ENCODE measurements at regions not wholly inside any gene's neighbourhood (a gene's known extent, or its start where the extent isn't known, plus 50 kb on each side); places are given as distances from the start of the nearest gene placed in this dataset.

DNA sequence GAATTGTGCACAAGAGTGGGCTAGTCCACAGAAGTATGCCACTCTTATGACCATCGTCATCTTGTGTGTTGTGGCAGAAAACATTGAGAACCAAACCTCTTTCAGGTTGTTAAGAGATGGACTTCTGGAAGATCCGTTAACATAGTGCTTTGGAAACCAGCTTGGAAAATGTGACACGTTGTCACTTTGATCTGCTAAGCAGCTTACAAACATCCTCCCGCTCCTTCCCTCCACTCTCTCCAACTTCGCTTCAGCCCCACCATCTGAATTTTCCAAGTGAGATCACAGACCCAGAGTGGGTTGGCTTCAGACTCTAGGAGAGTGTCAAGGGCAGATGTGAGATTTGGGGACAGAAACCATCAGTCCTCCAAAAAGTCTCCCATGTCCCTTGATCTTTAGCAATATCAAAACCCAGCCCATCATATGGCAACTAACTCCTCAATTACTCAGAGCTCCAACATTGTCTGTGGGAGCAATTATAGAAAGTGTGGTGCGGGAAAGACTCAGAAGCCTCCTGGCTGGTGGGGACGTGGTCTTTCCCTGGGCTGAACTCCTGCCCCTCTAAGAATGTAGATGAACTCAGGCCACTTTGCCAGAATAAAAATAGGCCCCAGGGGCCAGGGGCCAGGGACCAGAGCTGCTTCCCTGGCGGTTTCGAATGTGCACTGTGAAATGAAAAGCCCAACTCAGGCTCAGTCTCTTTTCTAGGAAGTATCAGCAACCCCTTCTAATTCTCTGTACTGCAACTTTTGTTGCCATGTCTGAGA lies 129.5 kb downstream of the SLC38A6 start:
- Histone ChIP-seq H3K27me3 (ENCODE audit: control insufficient read depth in 1 of 2, insufficient read depth in 2 of 2, low read length in 2 of 2) (no peaks in the 10 kb centered on the region), H3K9me3 (ENCODE audit: low read length) (no peaks in the 10 kb centered on the region), H3K9ac (ENCODE audit: low read length) (no peak overlapping the region), H3K36me3 (ENCODE audit: insufficient read depth, low read length) (no peaks in the 10 kb centered on the region), H3K4me3 (ENCODE audit: low read depth in 1 of 2, low read length in 2 of 2) (no peak overlapping the region), H3K4me1 (ENCODE audit: insufficient read depth, low read length) (no peaks in the 10 kb centered on the region), H3K27ac (ENCODE audit: low read depth, low read length) (no peak overlapping the region)

DNA sequence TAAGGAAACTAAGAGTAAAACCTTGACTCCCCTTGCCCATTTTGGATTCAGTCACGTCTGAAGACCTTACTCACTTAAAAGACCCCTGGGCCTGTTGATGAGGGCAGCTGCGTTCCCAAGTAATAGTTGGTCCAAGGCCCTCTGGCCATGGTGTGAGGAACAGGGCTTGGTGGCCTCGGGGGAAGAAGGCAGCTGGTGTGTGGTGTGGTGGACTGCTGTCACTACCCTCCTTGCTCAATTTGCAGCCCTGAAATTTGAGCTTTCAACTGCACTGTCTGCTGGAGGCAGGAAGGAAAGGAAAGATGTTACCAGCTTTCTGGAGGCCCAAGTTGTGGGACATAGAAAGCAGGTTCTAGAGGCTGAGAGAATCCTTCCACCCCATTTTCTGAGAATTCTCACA lies 128.2 kb downstream of the SLC38A6 start:
- Histone ChIP-seq H3K9me3 (ENCODE audit: low read length) (no peaks in the 10 kb centered on the region), H3K9ac (ENCODE audit: low read length) (no peak overlapping the region), H3K4me3 (ENCODE audit: low read depth in 1 of 2, low read length in 2 of 2) (no peak overlapping the region), H3K36me3 (ENCODE audit: insufficient read depth, low read length) (no peaks in the 10 kb centered on the region), H3K27me3 (ENCODE audit: control insufficient read depth in 1 of 2, insufficient read depth in 2 of 2, low read length in 2 of 2) (no peaks in the 10 kb centered on the region), H3K4me1 (ENCODE audit: insufficient read depth, low read length) (peaks cover 2% of the 10 kb centered on the region), H3K27ac (ENCODE audit: low read depth, low read length) (no peak overlapping the region)

DNA sequence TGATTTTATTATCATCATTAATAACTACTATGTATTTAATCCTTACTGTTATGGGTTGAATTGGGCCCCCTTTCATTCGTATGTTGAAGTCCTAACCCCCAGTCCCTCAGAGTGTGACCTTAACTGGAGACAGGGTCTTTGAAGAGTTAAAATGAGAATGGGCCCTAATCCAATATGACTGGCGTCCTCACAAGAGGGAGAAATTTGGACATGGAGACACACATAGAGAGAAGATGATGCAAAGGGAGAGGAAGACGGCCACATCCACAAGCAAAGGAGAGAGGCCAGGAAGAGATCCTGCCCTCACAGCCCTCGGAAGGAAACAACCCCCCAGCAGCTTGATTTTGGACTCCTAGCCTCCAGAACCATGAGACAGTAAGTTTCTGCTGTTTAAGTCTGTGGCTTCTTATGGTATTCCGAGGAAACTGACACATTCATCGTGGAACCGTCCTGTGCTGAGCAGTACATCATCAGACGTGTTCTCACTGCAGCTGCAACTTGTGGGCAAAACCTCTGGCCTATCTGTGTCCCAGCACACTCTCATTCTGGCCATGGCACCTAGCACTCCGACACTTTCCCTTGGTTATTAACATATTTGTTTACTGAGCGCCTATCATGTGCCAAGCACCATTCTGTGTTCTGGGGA lies 127.6 kb downstream of the SLC38A6 start:
- H3K4me1 ChIP-seq (ENCODE audit: insufficient read depth, low read length) = peaks cover 9% of the 10 kb centered on the region

DNA sequence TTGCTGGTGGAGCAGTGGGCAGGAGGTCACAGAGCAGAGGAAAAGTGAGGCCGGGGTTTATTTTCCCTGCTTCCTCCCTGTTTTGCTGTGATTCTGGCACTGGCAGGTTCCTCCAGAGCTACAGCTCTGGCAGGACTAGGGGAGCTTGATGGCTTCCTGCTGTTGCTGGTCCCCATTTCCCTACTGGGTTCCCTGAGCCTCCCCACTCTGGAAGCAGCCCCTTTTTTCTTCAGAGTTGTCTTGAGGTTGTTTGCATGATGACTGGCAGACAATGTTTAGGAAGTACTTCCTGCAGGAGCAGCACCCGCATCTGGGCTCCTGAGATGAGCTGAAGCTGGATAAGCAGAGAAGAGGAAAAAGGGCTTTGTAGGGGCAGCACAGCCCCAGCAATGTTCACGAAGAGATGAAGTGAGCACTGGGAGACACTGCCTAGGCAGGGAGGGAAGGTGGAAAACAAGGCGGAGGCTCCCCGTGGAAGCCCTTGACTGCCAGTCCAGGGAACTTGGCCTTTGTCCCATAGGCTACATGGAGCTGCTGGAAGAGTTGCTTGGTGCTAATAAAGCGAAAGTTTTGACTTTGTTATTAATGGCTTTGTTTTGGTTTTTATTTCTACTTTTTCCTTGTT lies 126.9 kb downstream of the SLC38A6 start:
- no peak overlapping the region for H3K4me3 ChIP-seq (ENCODE audit: low read depth in 1 of 2, low read length in 2 of 2)
- H3K27ac ChIP-seq (ENCODE audit: low read depth, low read length) = no peak overlapping the region
- H3K9me3 ChIP-seq (ENCODE audit: low read length) = no peaks in the 10 kb centered on the region
- H3K27me3 ChIP-seq (ENCODE audit: control insufficient read depth in 1 of 2, insufficient read depth in 2 of 2, low read length in 2 of 2) = no peaks in the 10 kb centered on the region
- peaks cover 15% of the 10 kb centered on the region for H3K4me1 ChIP-seq (ENCODE audit: insufficient read depth, low read length)
- H3K36me3 ChIP-seq (ENCODE audit: insufficient read depth, low read length) = no peaks in the 10 kb centered on the region
- no peak overlapping the region for H3K9ac ChIP-seq (ENCODE audit: low read length)

More for the DNA sequence above, 127.6 kb downstream of the SLC38A6 start:
- Histone ChIP-seq H3K4me3 (ENCODE audit: low read depth in 1 of 2, low read length in 2 of 2) (no peak overlapping the region), H3K27me3 (ENCODE audit: control insufficient read depth in 1 of 2, insufficient read depth in 2 of 2, low read length in 2 of 2) (no peaks in the 10 kb centered on the region), H3K36me3 (ENCODE audit: insufficient read depth, low read length) (no peaks in the 10 kb centered on the region), H3K9ac (ENCODE audit: low read length) (no peak overlapping the region), H3K9me3 (ENCODE audit: low read length) (no peaks in the 10 kb centered on the region), H3K27ac (ENCODE audit: low read depth, low read length) (no peak overlapping the region)

DNA sequence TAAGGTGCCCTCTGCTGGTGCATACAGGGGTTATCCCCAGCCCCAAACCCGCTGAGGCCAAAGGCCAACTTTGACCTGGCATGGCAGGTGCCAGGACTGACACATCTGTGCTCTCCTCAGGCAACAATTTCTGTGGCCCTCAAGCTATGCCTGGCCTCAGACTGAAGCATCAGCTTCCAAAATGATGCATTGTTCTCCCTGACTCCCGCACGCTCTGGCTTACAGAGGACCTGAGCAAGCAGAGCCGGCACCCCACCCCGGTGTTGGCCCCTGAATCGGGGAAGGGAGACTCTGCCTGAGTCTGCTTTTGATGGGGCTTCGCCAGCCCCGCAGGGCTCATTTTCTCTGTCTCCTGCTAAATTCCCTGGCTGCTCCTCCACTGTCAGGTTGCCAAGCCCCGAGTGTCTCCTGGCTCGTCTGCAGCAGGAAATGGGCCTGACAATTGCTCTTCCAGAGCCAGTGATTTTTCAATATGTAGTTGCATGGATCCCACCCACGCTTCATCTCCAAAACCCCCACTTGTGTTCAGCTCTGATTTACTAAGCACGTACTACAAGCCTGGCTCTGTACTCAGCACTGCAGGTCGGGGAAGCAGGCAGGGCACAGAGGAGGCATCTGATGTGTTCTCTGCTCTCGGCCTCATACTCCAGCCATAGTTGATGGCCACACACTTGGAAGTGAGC lies 126.1 kb downstream of the SLC38A6 start:
- Histone ChIP-seq H3K36me3 (ENCODE audit: insufficient read depth, low read length) (no peaks in the 10 kb centered on the region), H3K27me3 (ENCODE audit: control insufficient read depth in 1 of 2, insufficient read depth in 2 of 2, low read length in 2 of 2) (no peaks in the 10 kb centered on the region), H3K9me3 (ENCODE audit: low read length) (no peaks in the 10 kb centered on the region), H3K27ac (ENCODE audit: low read depth, low read length) (no peak overlapping the region), H3K9ac (ENCODE audit: low read length) (no peak overlapping the region), H3K4me3 (ENCODE audit: low read depth in 1 of 2, low read length in 2 of 2) (no peak overlapping the region), H3K4me1 (ENCODE audit: insufficient read depth, low read length) (peaks cover 24% of the 10 kb centered on the region)

DNA sequence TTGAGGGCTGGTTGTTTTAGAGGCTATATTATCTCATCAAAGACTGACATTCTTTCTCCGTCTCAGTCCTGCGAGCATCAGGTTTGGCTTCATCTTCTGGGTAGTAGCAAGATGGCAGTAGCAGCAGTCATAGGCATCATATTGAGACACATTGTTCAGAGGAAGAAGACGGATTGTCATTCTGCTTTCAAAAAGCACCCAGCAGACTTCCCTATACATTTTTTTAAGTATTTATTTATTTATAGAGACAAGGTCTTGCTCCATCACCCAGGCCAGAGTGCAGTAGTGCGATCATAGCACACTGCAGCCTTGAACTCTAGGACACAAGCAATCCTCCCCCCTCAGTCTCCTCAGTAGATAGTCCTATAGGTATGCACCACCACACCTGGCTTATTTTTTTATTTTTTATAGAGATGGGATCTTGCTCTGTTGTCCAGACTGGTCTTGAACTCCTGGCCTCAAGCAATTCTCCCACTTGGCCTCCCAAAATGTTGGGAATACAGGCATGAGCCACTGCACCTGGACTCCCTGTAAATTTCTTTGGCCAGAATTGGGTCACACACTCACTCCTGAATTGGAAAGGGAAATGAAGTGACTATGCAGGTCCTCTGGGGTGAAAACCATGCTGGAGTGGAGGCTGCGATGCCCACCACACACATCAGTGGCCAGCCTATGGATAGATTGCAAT lies 125.4 kb downstream of the SLC38A6 start:
- H3K36me3 ChIP-seq (ENCODE audit: insufficient read depth, low read length) = no peaks in the 10 kb centered on the region
- no peaks in the 10 kb centered on the region for H3K9me3 ChIP-seq (ENCODE audit: low read length)
- no peaks in the 10 kb centered on the region for H3K27me3 ChIP-seq (ENCODE audit: control insufficient read depth in 1 of 2, insufficient read depth in 2 of 2, low read length in 2 of 2)
- peaks cover 30% of the 10 kb centered on the region for H3K4me1 ChIP-seq (ENCODE audit: insufficient read depth, low read length)
- H3K27ac ChIP-seq (ENCODE audit: low read depth, low read length) = no peak overlapping the region
- H3K9ac ChIP-seq (ENCODE audit: low read length) = no peak overlapping the region
- H3K4me3 ChIP-seq (ENCODE audit: low read depth in 1 of 2, low read length in 2 of 2) = no peak overlapping the region

DNA sequence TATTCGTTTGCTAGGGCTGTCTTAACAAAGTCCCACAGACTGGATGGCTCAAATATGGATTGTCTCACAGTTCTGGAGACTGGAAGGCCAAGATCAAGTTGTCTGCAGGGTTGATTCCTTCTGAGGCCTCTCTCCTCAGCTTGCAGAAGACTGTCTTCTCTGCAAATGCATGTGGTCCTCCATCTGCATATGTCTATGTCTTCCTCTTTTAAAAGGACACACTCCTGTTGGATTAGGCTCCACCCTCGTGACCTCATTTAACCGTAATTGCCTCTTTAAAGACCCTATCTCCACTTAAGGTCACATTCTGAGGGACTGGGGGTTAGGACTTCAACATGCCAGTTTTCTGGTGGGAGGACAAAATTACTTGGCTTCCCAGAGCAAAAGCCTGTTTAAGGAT lies 123.3 kb downstream of the SLC38A6 start:
- Histone ChIP-seq H3K4me3 (ENCODE audit: low read depth in 1 of 2, low read length in 2 of 2) (no peak overlapping the region), H3K27ac (ENCODE audit: low read depth, low read length) (peak overlapping the region; percentile 27), H3K9me3 (ENCODE audit: low read length) (no peaks in the 10 kb centered on the region), H3K4me1 (ENCODE audit: insufficient read depth, low read length) (peaks cover 30% of the 10 kb centered on the region), H3K36me3 (ENCODE audit: insufficient read depth, low read length) (no peaks in the 10 kb centered on the region), H3K9ac (ENCODE audit: low read length) (no peak overlapping the region), H3K27me3 (ENCODE audit: control insufficient read depth in 1 of 2, insufficient read depth in 2 of 2, low read length in 2 of 2) (no peaks in the 10 kb centered on the region)

DNA sequence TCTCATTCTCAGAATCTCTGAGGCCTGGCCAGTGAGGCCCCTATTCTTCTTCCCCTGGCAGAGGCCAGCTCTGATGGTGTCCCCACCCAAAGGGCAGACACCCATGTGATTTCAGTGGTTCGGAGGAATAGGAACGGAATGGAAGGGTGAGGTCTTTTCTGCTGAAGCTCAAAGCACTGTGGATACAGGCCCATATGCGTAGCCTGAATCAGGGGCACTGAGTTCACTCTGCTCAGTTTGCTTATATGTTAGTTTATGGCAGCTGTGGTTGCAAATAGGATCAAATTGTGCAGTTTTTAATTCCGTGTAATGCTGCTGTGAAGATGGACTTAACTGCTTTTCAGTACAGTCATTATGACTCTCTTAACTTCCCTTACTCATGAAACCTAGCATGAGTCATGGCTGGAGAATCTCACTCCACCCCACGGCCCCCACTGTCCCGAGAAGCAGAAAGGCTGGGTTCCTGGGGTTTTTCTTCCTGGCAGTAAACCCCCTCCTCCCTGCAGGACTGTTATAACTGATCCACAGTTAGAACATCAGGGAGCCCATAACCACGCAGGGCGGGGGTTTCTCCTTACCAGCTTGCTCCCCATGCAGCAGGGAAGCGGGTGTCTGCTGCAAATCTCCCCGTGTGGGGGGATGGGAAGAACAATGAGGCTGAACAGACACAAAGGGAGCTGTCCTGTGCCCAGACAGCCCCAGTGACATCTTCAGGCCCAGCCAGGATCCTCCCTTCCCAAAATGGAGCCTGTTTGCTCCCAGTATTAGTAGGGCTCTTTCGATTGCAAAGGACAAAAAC lies 122.7 kb downstream of the SLC38A6 start:
- Histone ChIP-seq H3K9ac (ENCODE audit: low read length) (no peak overlapping the region), H3K36me3 (ENCODE audit: insufficient read depth, low read length) (no peaks in the 10 kb centered on the region), H3K27me3 (ENCODE audit: control insufficient read depth in 1 of 2, insufficient read depth in 2 of 2, low read length in 2 of 2) (no peaks in the 10 kb centered on the region), H3K9me3 (ENCODE audit: low read length) (no peaks in the 10 kb centered on the region), H3K4me3 (ENCODE audit: low read depth in 1 of 2, low read length in 2 of 2) (peak overlapping the region; percentile 1 to 24), H3K4me1 (ENCODE audit: insufficient read depth, low read length) (peaks cover 30% of the 10 kb centered on the region), H3K27ac (ENCODE audit: low read depth, low read length) (peak overlapping the region; percentile 27)

DNA sequence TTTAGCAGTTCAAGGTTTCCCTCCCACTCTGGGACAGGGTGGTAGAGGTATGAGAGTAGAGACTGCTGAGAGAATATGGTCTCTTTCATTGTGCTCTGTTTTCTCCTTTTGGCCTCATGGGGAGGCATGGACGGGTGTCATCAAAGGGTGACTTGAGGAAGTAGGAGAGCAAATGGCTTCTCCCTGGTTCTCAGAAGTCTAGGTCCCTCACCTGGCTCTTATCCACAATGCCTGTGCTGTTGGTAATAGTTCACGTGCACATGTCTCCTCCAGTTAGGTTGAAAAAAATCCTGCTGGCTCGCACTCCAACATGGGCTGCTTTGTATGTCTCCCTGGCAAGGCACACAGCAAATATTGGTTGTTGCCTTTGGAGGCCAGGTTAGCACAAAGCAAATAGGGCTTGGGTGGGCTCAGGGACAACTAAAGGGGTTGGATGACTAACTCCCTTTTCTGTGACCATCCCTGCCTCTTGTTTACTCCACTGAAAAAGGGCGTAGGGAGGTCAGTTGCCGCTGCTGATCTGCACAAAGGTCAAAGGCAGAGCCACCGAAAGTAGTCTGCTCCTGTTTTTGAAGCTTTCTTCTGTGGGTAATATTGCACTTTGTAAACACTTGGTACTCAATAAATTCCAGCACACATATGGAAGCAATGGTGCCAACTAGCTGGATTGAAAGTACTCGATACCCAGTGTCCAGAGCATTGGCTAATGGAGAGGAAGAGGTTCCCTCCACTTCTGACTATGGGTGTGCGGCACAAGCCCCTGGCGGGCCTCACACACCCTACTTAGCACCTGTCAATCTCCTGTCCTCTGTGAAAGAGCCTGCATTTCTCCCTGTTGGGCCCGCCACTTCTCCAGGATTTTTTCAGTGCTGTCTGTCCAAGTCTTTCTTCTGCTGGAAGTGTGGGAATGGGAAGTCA lies 121.8 kb downstream of the SLC38A6 start:
- no peak overlapping the region for H3K9ac ChIP-seq (ENCODE audit: low read length)
- peaks cover 30% of the 10 kb centered on the region for H3K4me1 ChIP-seq (ENCODE audit: insufficient read depth, low read length)
- no peaks in the 10 kb centered on the region for H3K27me3 ChIP-seq (ENCODE audit: control insufficient read depth in 1 of 2, insufficient read depth in 2 of 2, low read length in 2 of 2)
- no peaks in the 10 kb centered on the region for H3K9me3 ChIP-seq (ENCODE audit: low read length)
- H3K4me3 ChIP-seq (ENCODE audit: low read depth in 1 of 2, low read length in 2 of 2) = peak overlapping the region in 1 of 2 donors; percentile 24
- H3K36me3 ChIP-seq (ENCODE audit: insufficient read depth, low read length) = no peaks in the 10 kb centered on the region
- no peak overlapping the region for H3K27ac ChIP-seq (ENCODE audit: low read depth, low read length)
